Smooth muscle cell (in vitro differentiated cells): ENCODE measurements at regions not wholly inside any gene's neighbourhood (a gene's known extent, or its start where the extent isn't known, plus 50 kb on each side); places are given as distances from the start of the nearest gene placed in this dataset.

Experiments
- DNase-seq: peaks from one replicate; lab custom pipeline; 2025; ENCODE audit not compliant: unreplicated experiment; lab: John Stamatoyannopoulos, UW
- H2AFZ ChIP-seq: fragments of 200-600 bp; sonication (generic); 2 replicates; pipeline ENCODE4 v1.6.0; 2016; ENCODE audit warnings: antibody characterized with exemption, low read depth, mild to moderate bottlenecking
- H3F3A ChIP-seq: fragments of 200-600 bp; sonication (generic); 2 replicates; pipeline ENCODE4 v1.6.0; 2017; ENCODE audit warnings: antibody characterized with exemption, low read depth
- H3K27ac ChIP-seq: fragments of 200-600 bp; sonication (generic); 2 replicates; pipeline ENCODE4 v1.5.1; 2016; ENCODE audit warnings: low read depth, mild to moderate bottlenecking
- H3K27me3 ChIP-seq: fragments of 200-600 bp; sonication (generic); 2 replicates; pipeline ENCODE4 v1.6.1; 2016; ENCODE audit warnings: low read depth, mild to moderate bottlenecking
- H3K36me3 ChIP-seq: fragments of 200-600 bp; sonication (generic); 2 replicates; pipeline ENCODE4 v1.5.1; 2016; ENCODE audit warnings: low read depth
- H3K4me1 ChIP-seq: fragments of 200-600 bp; sonication (generic); 2 replicates; pipeline ENCODE4 v1.5.1; 2016; ENCODE audit warnings: low read depth
- H3K4me2 ChIP-seq: fragments of 200-600 bp; sonication (generic); 2 replicates; pipeline ENCODE4 v1.6.0; 2016; ENCODE audit warnings: mild to moderate bottlenecking
- H3K4me3 ChIP-seq: fragments of 200-600 bp; sonication (generic); 2 replicates; pipeline ENCODE4 v1.5.1; 2016; ENCODE audit warnings: mild to moderate bottlenecking
- H3K79me2 ChIP-seq: fragments of 200-600 bp; sonication (generic); 2 replicates; pipeline ENCODE4 v1.6.0; 2016; ENCODE audit warnings: low read depth, mild to moderate bottlenecking
- H3K9ac ChIP-seq: fragments of 200-600 bp; sonication (generic); 2 replicates; pipeline ENCODE4 v1.6.0; 2016; ENCODE audit warnings: low read depth
- H3K9me3 ChIP-seq: fragments of 200-600 bp; sonication (generic); replicated peaks from 2 replicates; pipeline ENCODE4 v1.5.1; 2016; ENCODE audit warnings: low read depth
- H4K20me1 ChIP-seq: fragments of 200-600 bp; sonication (generic); 2 replicates; pipeline ENCODE4 v1.6.0; 2016; ENCODE audit warnings: low read depth
- CTCF ChIP-seq: fragments of 200-600 bp; sonication (generic); IDR thresholded peaks from 2 replicates; pipeline ENCODE4 v1.5.1; 2017; ENCODE audit warnings: borderline replicate concordance, mild to moderate bottlenecking, antibody characterized with exemption; ENCODE audit not compliant: insufficient read depth, poor library complexity, severe bottlenecking
- WGBS: methylation state at CpG from one replicate; pipeline ENCODE4 v1.1.7; 2016; ENCODE audit warnings: low lambda C conversion rate; 5-methylcytosine and 5-hydroxymethylcytosine counted together

GRCh38 chr2:14354231-14354630 is 278.3 kb upstream of the LRATD1 start:
- DNase-seq: no peak
- TF ChIP-seq CTCF: no peak
- Histone ChIP-seq H4K20me1 (no peaks in the 10 kb centered on the region), H3K27ac (no peak overlapping the region), H3F3A (no peaks in the 10 kb centered on the region), H3K4me2 (no peak overlapping the region), H3K9ac (no peak overlapping the region), H3K9me3 (no peaks in the 10 kb centered on the region), H3K4me1 (no peaks in the 10 kb centered on the region), H2AFZ (no peak overlapping the region), H3K27me3 (no peaks in the 10 kb centered on the region), H3K79me2 (no peaks in the 10 kb centered on the region), H3K4me3 (no peak overlapping the region), H3K36me3 (no peaks in the 10 kb centered on the region)
- WGBS: 77% methylated on average over 3 of the region's 3 CpGs

GRCh38 chr2:14355102-14355501 is 277.4 kb upstream of the LRATD1 start:
- Histone ChIP-seq H3K4me1 (no peaks in the 10 kb centered on the region), H2AFZ (no peak overlapping the region), H3F3A (no peaks in the 10 kb centered on the region), H4K20me1 (no peaks in the 10 kb centered on the region), H3K36me3 (no peaks in the 10 kb centered on the region), H3K4me2 (no peak overlapping the region), H3K4me3 (no peak overlapping the region), H3K79me2 (no peaks in the 10 kb centered on the region), H3K9ac (no peak overlapping the region), H3K27ac (no peak overlapping the region), H3K9me3 (no peaks in the 10 kb centered on the region), H3K27me3 (no peaks in the 10 kb centered on the region)
- no peak for DNase-seq
- no peak for TF ChIP-seq CTCF
- WGBS: 91% methylated on average over 2 of the region's 2 CpGs

- Histone ChIP-seq H3F3A (no peaks in the 10 kb centered on the region), H3K9ac (no peak overlapping the region), H3K79me2 (no peaks in the 10 kb centered on the region), H3K27me3 (no peaks in the 10 kb centered on the region), H4K20me1 (no peaks in the 10 kb centered on the region), H3K9me3 (no peaks in the 10 kb centered on the region), H3K36me3 (no peaks in the 10 kb centered on the region), H2AFZ (no peak overlapping the region), H3K4me1 (no peaks in the 10 kb centered on the region), H3K4me2 (no peak overlapping the region), H3K4me3 (no peak overlapping the region), H3K27ac (no peak overlapping the region)
- no peak for TF ChIP-seq CTCF
- DNase-seq: no peak
- 82% methylated on average over 5 of the region's 5 CpGs for WGBS
These were observed 274.2 kb upstream of the LRATD1 start for GRCh38 chr2:14358339-14358738.

- H3F3A ChIP-seq: no peaks in the 10 kb centered on the region
- H4K20me1 ChIP-seq: no peaks in the 10 kb centered on the region
- H3K4me3 ChIP-seq: no peak overlapping the region
- H3K4me1 ChIP-seq: no peaks in the 10 kb centered on the region
- H3K36me3 ChIP-seq: no peaks in the 10 kb centered on the region
- no peaks in the 10 kb centered on the region for H3K79me2 ChIP-seq
- H3K4me2 ChIP-seq: no peak overlapping the region
- H3K27me3 ChIP-seq: no peaks in the 10 kb centered on the region
- H3K27ac ChIP-seq: no peak overlapping the region
- no peak for DNase-seq
- H2AFZ ChIP-seq: no peak overlapping the region
- TF ChIP-seq CTCF: no peak
- no peaks in the 10 kb centered on the region for H3K9me3 ChIP-seq
- no peak overlapping the region for H3K9ac ChIP-seq
- WGBS: 90% methylated on average over 6 of the region's 6 CpGs
These were observed 273.7 kb upstream of the LRATD1 start for GRCh38 chr2:14358774-14359173.
